SK-N-SH treated with all-trans-retinoic acid at 6 μM for 48 hours (cell line): ENCODE measurements at regions not wholly inside any gene's neighbourhood (a gene's known extent, or its start where the extent isn't known, plus 50 kb on each side); places are given as distances from the start of the nearest gene placed in this dataset.

Experiments
- ARNTL ChIP-seq: fragments of 450-650 bp; formaldehyde crosslinking; IDR thresholded peaks from 2 replicates; pipeline ENCODE4 v1.5.0; 2020; ENCODE audit warnings: low read depth, mild to moderate bottlenecking, moderate library complexity, borderline replicate concordance
- RARB ChIP-seq: fragments of 250-450 bp; sonication (Bioruptor Pico); IDR thresholded peaks from 2 replicates; pipeline ENCODE4 v1.8.0; 2021; ENCODE audit warnings: mild to moderate bottlenecking, moderate library complexity
- ZFP30 ChIP-seq: fragments of 450-650 bp; formaldehyde crosslinking; IDR thresholded peaks from 2 replicates; pipeline ENCODE4 v1.5.0; 2022; ENCODE audit warnings: mild to moderate bottlenecking, moderate library complexity

GRCh38 chr4:189083769-189084168, 856.9 kb upstream of the FRG1 start:
- TF ChIP-seq RARB (CRISPR knock-in tag), result no peak
- TF ChIP-seq ZFP30 (CRISPR knock-in tag), result no peak
- TF ChIP-seq ARNTL, result no peak
